OCI-LY1 (cell line): ENCODE measurements at regions not wholly inside any gene's neighbourhood (a gene's known extent, or its start where the extent isn't known, plus 50 kb on each side); places are given as distances from the start of the nearest gene placed in this dataset.

Source experiments
- CTCF ChIP-seq: fragments of 200-600 bp; sonication (generic), shearing (Covaris generic); IDR thresholded peaks from 2 replicates; pipeline ENCODE4 v1.5.1; 2017; ENCODE audit warnings: mild to moderate bottlenecking, antibody characterized with exemption, low read length, moderate library complexity, mixed read lengths
- EZH2 ChIP-seq: fragments of 200-600 bp; sonication (generic), shearing (Covaris generic); IDR thresholded peaks from 2 replicates; pipeline ENCODE4 v1.8.0; 2017; ENCODE audit warnings: borderline replicate concordance, mixed run types, mild to moderate bottlenecking, antibody characterized with exemption, low read length, moderate library complexity, mixed read lengths

- TF ChIP-seq CTCF (no peak), EZH2 (no peak)
Observed at GRCh38 chr13:89796196-89796595, 1551.3 kb upstream of the MIR17HG start.
